ENCODE measurements at regions not wholly inside any gene's neighbourhood (a gene's known extent, or its start where the extent isn't known, plus 50 kb on each side); places are given as distances from the start of the nearest gene placed in this dataset.

- in situ Hi-C loops (cut with MboI): no loop called here
- Histone ChIP-seq H3K27me3 (replicated peaks; ENCODE audit: insufficient read depth) (no peaks in the 10 kb centered on the region), H3K4me2 (ENCODE audit: unreplicated experiment) (no peak overlapping the region), H3F3A (ENCODE audit: insufficient read depth) (no peaks in the 10 kb centered on the region), H2AFZ (no peak overlapping the region), H3K36me3 (ENCODE audit: low read depth) (no peaks in the 10 kb centered on the region), H3K79me2 (ENCODE audit: insufficient read depth) (no peaks in the 10 kb centered on the region), H4K20me1 (ENCODE audit: insufficient read depth) (no peaks in the 10 kb centered on the region), H3K27ac (no peak overlapping the region), H3K9me2 (ENCODE audit: insufficient read depth) (no peaks in the 10 kb centered on the region), H3K9ac (no peak overlapping the region), H3K4me3 (no peak overlapping the region), H3K4me1 (ENCODE audit: insufficient read depth) (no peaks in the 10 kb centered on the region), H3K9me3 (ENCODE audit: low read depth) (no peaks in the 10 kb centered on the region)
- WGBS, 2 experiments (ENCODE audit: low coverage in 1 of 2, low lambda C conversion rate in 2 of 2, missing lambda C conversion rate in 2 of 2): 21 to 25% methylated on average over 4 of the region's 4 CpGs
- TF ChIP-seq EZH2phosphoT487 (IDR thresholded peaks at IDR 0.05; ENCODE audit: insufficient read depth, low read depth) (no peak), EZH2 (IDR thresholded peaks at IDR 0.05; ENCODE audit: insufficient read depth, poor library complexity, severe bottlenecking) (no peak)
- DNase-seq: no peak
Measured at GRCh38 chr4:45004847-45005565, 278.6 kb upstream of the GNPDA2 start.

- H3K4me1 ChIP-seq (ENCODE audit: insufficient read depth): no peaks in the 10 kb centered on the region
- H3K9me2 ChIP-seq (ENCODE audit: insufficient read depth): no peaks in the 10 kb centered on the region
- no peaks in the 10 kb centered on the region for H3K27me3 ChIP-seq (replicated peaks; ENCODE audit: insufficient read depth)
- H3K27ac ChIP-seq: no peak overlapping the region
- DNase-seq: no peak
- H3K4me3 ChIP-seq: no peak overlapping the region
- no peaks in the 10 kb centered on the region for H3K79me2 ChIP-seq (ENCODE audit: insufficient read depth)
- H3F3A ChIP-seq (ENCODE audit: insufficient read depth): no peaks in the 10 kb centered on the region
- in situ Hi-C loops (cut with MboI): no loop called here
- WGBS, 2 experiments (ENCODE audit: low coverage in 1 of 2, low lambda C conversion rate in 2 of 2, missing lambda C conversion rate in 2 of 2): 40 to 41% methylated on average over 2 of the region's 2 CpGs
- TF ChIP-seq EZH2 (IDR thresholded peaks at IDR 0.05; ENCODE audit: insufficient read depth, poor library complexity, severe bottlenecking): no peak
- no peaks in the 10 kb centered on the region for H3K36me3 ChIP-seq (ENCODE audit: low read depth)
- H3K9ac ChIP-seq: no peak overlapping the region
- H2AFZ ChIP-seq: no peak overlapping the region
- H3K9me3 ChIP-seq (ENCODE audit: low read depth): no peaks in the 10 kb centered on the region
- H3K4me2 ChIP-seq (ENCODE audit: unreplicated experiment): no peak overlapping the region
- H4K20me1 ChIP-seq (ENCODE audit: insufficient read depth): no peaks in the 10 kb centered on the region
Measured at GRCh38 chr4:45004326-45004725, 278.0 kb upstream of the GNPDA2 start.

GRCh38 chr4:44996276-44996845 is 270.0 kb upstream of the GNPDA2 start:
- no peaks in the 10 kb centered on the region for H4K20me1 ChIP-seq (ENCODE audit: insufficient read depth)
- WGBS, 2 experiments (ENCODE audit: low coverage in 1 of 2, low lambda C conversion rate in 2 of 2, missing lambda C conversion rate in 2 of 2): 35 to 39% methylated on average over 4 of the region's 4 CpGs
- H3K9me2 ChIP-seq (ENCODE audit: insufficient read depth): no peaks in the 10 kb centered on the region
- in situ Hi-C loops (cut with MboI): no loop called here
- no peaks in the 10 kb centered on the region for H3K36me3 ChIP-seq (ENCODE audit: low read depth)
- DNase-seq: no peak
- no peak overlapping the region for H3K4me3 ChIP-seq
- H3K9ac ChIP-seq: no peak overlapping the region
- TF ChIP-seq EZH2phosphoT487 (IDR thresholded peaks at IDR 0.05; ENCODE audit: insufficient read depth, low read depth): no peak
- TF ChIP-seq EZH2 (IDR thresholded peaks at IDR 0.05; ENCODE audit: insufficient read depth, poor library complexity, severe bottlenecking): no peak
- no peaks in the 10 kb centered on the region for H3K4me1 ChIP-seq (ENCODE audit: insufficient read depth)
- H3F3A ChIP-seq (ENCODE audit: insufficient read depth): no peaks in the 10 kb centered on the region
- no peaks in the 10 kb centered on the region for H3K9me3 ChIP-seq (ENCODE audit: low read depth)
- no peak overlapping the region for H2AFZ ChIP-seq
- no peak overlapping the region for H3K27ac ChIP-seq
- no peak overlapping the region for H3K4me2 ChIP-seq (ENCODE audit: unreplicated experiment)
- no peaks in the 10 kb centered on the region for H3K79me2 ChIP-seq (ENCODE audit: insufficient read depth)
- no peaks in the 10 kb centered on the region for H3K27me3 ChIP-seq (replicated peaks; ENCODE audit: insufficient read depth)

GRCh38 chr4:44988011-44988410 is 261.7 kb upstream of the GNPDA2 start:
- Histone ChIP-seq H3K4me3 (no peak overlapping the region), H3F3A (ENCODE audit: insufficient read depth) (no peaks in the 10 kb centered on the region), H2AFZ (no peak overlapping the region), H4K20me1 (ENCODE audit: insufficient read depth) (no peaks in the 10 kb centered on the region), H3K9me3 (ENCODE audit: low read depth) (no peaks in the 10 kb centered on the region), H3K4me2 (ENCODE audit: unreplicated experiment) (no peak overlapping the region), H3K36me3 (ENCODE audit: low read depth) (no peaks in the 10 kb centered on the region), H3K79me2 (ENCODE audit: insufficient read depth) (no peaks in the 10 kb centered on the region), H3K9ac (no peak overlapping the region), H3K27ac (no peak overlapping the region), H3K9me2 (ENCODE audit: insufficient read depth) (no peaks in the 10 kb centered on the region), H3K4me1 (ENCODE audit: insufficient read depth) (no peaks in the 10 kb centered on the region), H3K27me3 (replicated peaks; ENCODE audit: insufficient read depth) (no peaks in the 10 kb centered on the region)
- in situ Hi-C loops (cut with MboI): no loop called here
- DNase-seq: no peak
- 13 to 22% methylated on average over 5 of the region's 5 CpGs for WGBS, 2 experiments (ENCODE audit: low coverage in 1 of 2, low lambda C conversion rate in 2 of 2, missing lambda C conversion rate in 2 of 2)
- TF ChIP-seq EZH2 (IDR thresholded peaks at IDR 0.05; ENCODE audit: insufficient read depth, poor library complexity, severe bottlenecking): no peak
- no peak for TF ChIP-seq EZH2phosphoT487 (IDR thresholded peaks at IDR 0.05; ENCODE audit: insufficient read depth, low read depth)
